Panc1 (cell line): ENCODE measurements at regions not wholly inside any gene's neighbourhood (a gene's known extent, or its start where the extent isn't known, plus 50 kb on each side); places are given as distances from the start of the nearest gene placed in this dataset.

ENCODE experiments used
- POLR2AphosphoS5 ChIP-seq: IDR thresholded peaks from 2 replicates; pipeline ENCODE4 v1.6.1; 2012; ENCODE audit warnings: mild to moderate bottlenecking, low read depth, low read length, moderate library complexity
- SIN3A ChIP-seq: IDR thresholded peaks from 2 replicates; pipeline ENCODE4 v1.6.1; 2012; ENCODE audit warnings: low read depth, mild to moderate bottlenecking, low read length, moderate library complexity, borderline replicate concordance; ENCODE audit not compliant: insufficient read depth
- TCF7L2 ChIP-seq: IDR thresholded peaks from 2 replicates; pipeline ENCODE4 v1.6.1; 2011; ENCODE audit warnings: mild to moderate bottlenecking, low read depth, low read length, inconsistent platforms
- TF ChIP-seq, protein P1 (sequence below): fragments of 450-650 bp; IDR thresholded peaks from 2 replicates; pipeline ENCODE4 v1.5.1; 2017; ENCODE audit warnings: mild to moderate bottlenecking
- TF ChIP-seq, protein P2 (sequence below), 2 experiments: IDR thresholded peaks; 2 replicates each; pipeline ENCODE4 v1.6.1; 2011 to 2012; ENCODE audit warnings: low read depth in 2 of 2, control low read depth in 1 of 2, low read length in 1 of 2, mild to moderate bottlenecking in 1 of 2, moderate library complexity in 1 of 2; ENCODE audit not compliant: insufficient read depth in 1 of 2

DNA sequence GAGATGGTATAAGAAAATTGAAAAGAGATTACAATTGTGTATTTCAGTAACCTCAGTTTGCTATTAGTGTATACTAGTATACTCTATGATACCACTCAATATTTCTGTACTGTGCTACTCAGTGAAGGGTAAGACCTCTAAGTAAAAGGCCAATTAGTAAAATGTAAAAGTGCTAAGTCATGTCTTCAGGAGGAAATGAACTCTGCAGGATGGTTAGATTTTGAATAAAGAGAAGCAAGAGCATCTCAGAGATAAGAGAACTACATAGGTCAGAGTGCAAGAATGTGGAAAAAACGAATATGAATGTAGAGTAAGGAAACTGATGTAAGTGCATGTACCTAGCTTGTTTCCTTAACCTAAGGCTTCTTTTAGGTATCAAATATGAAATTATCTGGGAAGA lies 796.6 kb upstream of the GBE1 start:
- TF ChIP-seq, protein P1, sequence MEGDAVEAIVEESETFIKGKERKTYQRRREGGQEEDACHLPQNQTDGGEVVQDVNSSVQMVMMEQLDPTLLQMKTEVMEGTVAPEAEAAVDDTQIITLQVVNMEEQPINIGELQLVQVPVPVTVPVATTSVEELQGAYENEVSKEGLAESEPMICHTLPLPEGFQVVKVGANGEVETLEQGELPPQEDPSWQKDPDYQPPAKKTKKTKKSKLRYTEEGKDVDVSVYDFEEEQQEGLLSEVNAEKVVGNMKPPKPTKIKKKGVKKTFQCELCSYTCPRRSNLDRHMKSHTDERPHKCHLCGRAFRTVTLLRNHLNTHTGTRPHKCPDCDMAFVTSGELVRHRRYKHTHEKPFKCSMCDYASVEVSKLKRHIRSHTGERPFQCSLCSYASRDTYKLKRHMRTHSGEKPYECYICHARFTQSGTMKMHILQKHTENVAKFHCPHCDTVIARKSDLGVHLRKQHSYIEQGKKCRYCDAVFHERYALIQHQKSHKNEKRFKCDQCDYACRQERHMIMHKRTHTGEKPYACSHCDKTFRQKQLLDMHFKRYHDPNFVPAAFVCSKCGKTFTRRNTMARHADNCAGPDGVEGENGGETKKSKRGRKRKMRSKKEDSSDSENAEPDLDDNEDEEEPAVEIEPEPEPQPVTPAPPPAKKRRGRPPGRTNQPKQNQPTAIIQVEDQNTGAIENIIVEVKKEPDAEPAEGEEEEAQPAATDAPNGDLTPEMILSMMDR, result no peak
- TF ChIP-seq, protein P2, sequence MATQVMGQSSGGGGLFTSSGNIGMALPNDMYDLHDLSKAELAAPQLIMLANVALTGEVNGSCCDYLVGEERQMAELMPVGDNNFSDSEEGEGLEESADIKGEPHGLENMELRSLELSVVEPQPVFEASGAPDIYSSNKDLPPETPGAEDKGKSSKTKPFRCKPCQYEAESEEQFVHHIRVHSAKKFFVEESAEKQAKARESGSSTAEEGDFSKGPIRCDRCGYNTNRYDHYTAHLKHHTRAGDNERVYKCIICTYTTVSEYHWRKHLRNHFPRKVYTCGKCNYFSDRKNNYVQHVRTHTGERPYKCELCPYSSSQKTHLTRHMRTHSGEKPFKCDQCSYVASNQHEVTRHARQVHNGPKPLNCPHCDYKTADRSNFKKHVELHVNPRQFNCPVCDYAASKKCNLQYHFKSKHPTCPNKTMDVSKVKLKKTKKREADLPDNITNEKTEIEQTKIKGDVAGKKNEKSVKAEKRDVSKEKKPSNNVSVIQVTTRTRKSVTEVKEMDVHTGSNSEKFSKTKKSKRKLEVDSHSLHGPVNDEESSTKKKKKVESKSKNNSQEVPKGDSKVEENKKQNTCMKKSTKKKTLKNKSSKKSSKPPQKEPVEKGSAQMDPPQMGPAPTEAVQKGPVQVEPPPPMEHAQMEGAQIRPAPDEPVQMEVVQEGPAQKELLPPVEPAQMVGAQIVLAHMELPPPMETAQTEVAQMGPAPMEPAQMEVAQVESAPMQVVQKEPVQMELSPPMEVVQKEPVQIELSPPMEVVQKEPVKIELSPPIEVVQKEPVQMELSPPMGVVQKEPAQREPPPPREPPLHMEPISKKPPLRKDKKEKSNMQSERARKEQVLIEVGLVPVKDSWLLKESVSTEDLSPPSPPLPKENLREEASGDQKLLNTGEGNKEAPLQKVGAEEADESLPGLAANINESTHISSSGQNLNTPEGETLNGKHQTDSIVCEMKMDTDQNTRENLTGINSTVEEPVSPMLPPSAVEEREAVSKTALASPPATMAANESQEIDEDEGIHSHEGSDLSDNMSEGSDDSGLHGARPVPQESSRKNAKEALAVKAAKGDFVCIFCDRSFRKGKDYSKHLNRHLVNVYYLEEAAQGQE (IDR thresholded peaks at IDR 0.05; ENCODE audit: insufficient read depth in 1 of 2, low read depth in 2 of 2, low read length in 1 of 2), result no peak
- no peak for TF ChIP-seq POLR2AphosphoS5
- TF ChIP-seq SIN3A, result no peak
- TF ChIP-seq TCF7L2, result no peak
